ENCODE measurements at regions not wholly inside any gene's neighbourhood (a gene's known extent, or its start where the extent isn't known, plus 50 kb on each side); places are given as distances from the start of the nearest gene placed in this dataset.

GRCh38 chr12:46458500-46459102 lies 86.0 kb upstream of the SLC38A2 start (continued):
- no peak for TF ChIP-seq CTCF (IDR thresholded peaks at IDR 0.05; ENCODE audit: control extremely low read depth in 1 of 3, insufficient read depth in 1 of 3, low read depth in 1 of 3, low read length in 3 of 3)
- no peak for TF ChIP-seq SIN3A (conservative IDR thresholded peaks at IDR 0.05 in 1 of 2, IDR thresholded peaks at IDR 0.05 in 1 of 2; ENCODE audit: low read depth in 1 of 2, low read length in 2 of 2)
- no peak for TF ChIP-seq JUND (IDR thresholded peaks at IDR 0.05; ENCODE audit: low read length)
- TF ChIP-seq POLR2AphosphoS5 (IDR thresholded peaks at IDR 0.05; ENCODE audit: low read depth, low read length), result no peak
- TF ChIP-seq ASH2L (IDR thresholded peaks at IDR 0.05; ENCODE audit: low read length), result no peak
- TF ChIP-seq ZNF274 (IDR thresholded peaks at IDR 0.05; ENCODE audit: borderline replicate concordance, extremely low read depth, low read length), result no peak
- no peak for TF ChIP-seq RFX5 (IDR thresholded peaks at IDR 0.05; ENCODE audit: borderline replicate concordance, low read depth, low read length)
